ENCODE measurements at regions not wholly inside any gene's neighbourhood (a gene's known extent, or its start where the extent isn't known, plus 50 kb on each side); places are given as distances from the start of the nearest gene placed in this dataset.

GRCh38 chr2:139495851-139496250 is 715.7 kb upstream of the NXPH2 start:
- Histone ChIP-seq H3K27ac (ENCODE audit: low read length) (no peak overlapping the region), H3K4me3 (ENCODE audit: low read length) (no peak overlapping the region), H3K79me2 (replicated peaks; ENCODE audit: insufficient read depth, low read length) (no peaks in the 10 kb centered on the region), H3K9me2 (ENCODE audit: insufficient read depth, low read length) (no peaks in the 10 kb centered on the region), H3K27me3 (ENCODE audit: insufficient read depth, low read depth, low read length) (no peaks in the 10 kb centered on the region), H3K4me2 (ENCODE audit: low read length) (no peak overlapping the region), H3K9me3 (ENCODE audit: low read length) (peaks cover 6% of the 10 kb centered on the region), H3K9ac (ENCODE audit: low read length) (no peak overlapping the region), H2AFZ (ENCODE audit: low read depth, low read length) (no peak overlapping the region), H4K20me1 (ENCODE audit: insufficient read depth) (no peaks in the 10 kb centered on the region), H3K36me3 (ENCODE audit: insufficient read depth, low read length) (no peaks in the 10 kb centered on the region), H3F3A (ENCODE audit: insufficient read depth, low read length, poor library complexity, severe bottlenecking) (no peaks in the 10 kb centered on the region)
- TF ChIP-seq POLR2AphosphoS5 (IDR thresholded peaks at IDR 0.05) (no peak), RAD21 (conservative IDR thresholded peaks at IDR 0.05) (no peak), EZH2 (IDR thresholded peaks at IDR 0.05; ENCODE audit: borderline replicate concordance, insufficient read depth, low read length, poor library complexity, severe bottlenecking) (no peak), CTCF (IDR thresholded peaks at IDR 0.05; ENCODE audit: poor library complexity, severe bottlenecking) (no peak), MXI1 (conservative IDR thresholded peaks at IDR 0.05; ENCODE audit: poor library complexity, severe bottlenecking) (no peak)

GRCh38 chr2:139492131-139492680 is 712.0 kb upstream of the NXPH2 start:
- H3K27ac ChIP-seq (ENCODE audit: low read length), result no peak overlapping the region

GRCh38 chr2:139480161-139480650 is 700.0 kb upstream of the NXPH2 start:
- H3K79me2 ChIP-seq (replicated peaks; ENCODE audit: insufficient read depth, low read length), result no peaks in the 10 kb centered on the region
- no peak overlapping the region for H3K9ac ChIP-seq (ENCODE audit: low read length)
- TF ChIP-seq CTCF (IDR thresholded peaks at IDR 0.05; ENCODE audit: poor library complexity, severe bottlenecking) (no peak), SMC3 (conservative IDR thresholded peaks at IDR 0.05; ENCODE audit: poor library complexity) (no peak), EZH2 (IDR thresholded peaks at IDR 0.05; ENCODE audit: borderline replicate concordance, insufficient read depth, low read length, poor library complexity, severe bottlenecking) (no peak), TAF1 (IDR thresholded peaks at IDR 0.05; ENCODE audit: low read depth) (no peak), POLR2AphosphoS5 (IDR thresholded peaks at IDR 0.05) (no peak), EP300 (conservative IDR thresholded peaks at IDR 0.05; ENCODE audit: poor library complexity, severe bottlenecking) (no peak)
- no peak overlapping the region for H3K4me3 ChIP-seq (ENCODE audit: low read length)
- no peak overlapping the region for H3K4me2 ChIP-seq (ENCODE audit: low read length)
- H3F3A ChIP-seq (ENCODE audit: insufficient read depth, low read length, poor library complexity, severe bottlenecking), result no peaks in the 10 kb centered on the region
- no peaks in the 10 kb centered on the region for H3K36me3 ChIP-seq (ENCODE audit: insufficient read depth, low read length)
- H3K27ac ChIP-seq (ENCODE audit: low read length), result no peak overlapping the region
- no peaks in the 10 kb centered on the region for H4K20me1 ChIP-seq (ENCODE audit: insufficient read depth)
- no peaks in the 10 kb centered on the region for H3K27me3 ChIP-seq (ENCODE audit: insufficient read depth, low read depth, low read length)
- no peaks in the 10 kb centered on the region for H3K9me3 ChIP-seq (ENCODE audit: low read length)
- H2AFZ ChIP-seq (ENCODE audit: low read depth, low read length), result no peak overlapping the region
- H3K9me2 ChIP-seq (ENCODE audit: insufficient read depth, low read length), result no peaks in the 10 kb centered on the region

More at GRCh38 chr2:139492131-139492680, 712.0 kb upstream of the NXPH2 start:
- Histone ChIP-seq H4K20me1 (ENCODE audit: insufficient read depth) (no peaks in the 10 kb centered on the region), H3K36me3 (ENCODE audit: insufficient read depth, low read length) (no peaks in the 10 kb centered on the region), H3F3A (ENCODE audit: insufficient read depth, low read length, poor library complexity, severe bottlenecking) (no peaks in the 10 kb centered on the region), H3K9me3 (ENCODE audit: low read length) (no peaks in the 10 kb centered on the region), H3K79me2 (replicated peaks; ENCODE audit: insufficient read depth, low read length) (no peaks in the 10 kb centered on the region), H3K4me3 (ENCODE audit: low read length) (no peak overlapping the region), H2AFZ (ENCODE audit: low read depth, low read length) (no peak overlapping the region), H3K9ac (ENCODE audit: low read length) (no peak overlapping the region), H3K9me2 (ENCODE audit: insufficient read depth, low read length) (no peaks in the 10 kb centered on the region), H3K4me2 (ENCODE audit: low read length) (no peak overlapping the region), H3K27me3 (ENCODE audit: insufficient read depth, low read depth, low read length) (no peaks in the 10 kb centered on the region)
- TF ChIP-seq EZH2 (IDR thresholded peaks at IDR 0.05; ENCODE audit: borderline replicate concordance, insufficient read depth, low read length, poor library complexity, severe bottlenecking) (no peak), EP300 (conservative IDR thresholded peaks at IDR 0.05; ENCODE audit: poor library complexity, severe bottlenecking) (peak; percentile 15)
